GM19043 (cell line): ENCODE measurements at regions not wholly inside any gene's neighbourhood (a gene's known extent, or its start where the extent isn't known, plus 50 kb on each side); places are given as distances from the start of the nearest gene placed in this dataset.

Experiments used
- ATAC-seq: cut with Tn5 transposase; IDR thresholded peaks from one replicate; pipeline ENCODE4 v1.9.1; 2021; ENCODE audit warnings: low read depth; ENCODE audit not compliant: unreplicated experiment

GRCh38 chr6:92195796-92196195, 1223.6 kb downstream of the EPHA7 start:
- no peak for ATAC-seq

GRCh38 chr6:92188016-92188415, 1231.3 kb downstream of the EPHA7 start:
- no peak for ATAC-seq

GRCh38 chr6:92184933-92185332, 1234.4 kb downstream of the EPHA7 start:
- ATAC-seq = no peak

- ATAC-seq = no peak
Observed at GRCh38 chr6:92181347-92181746, 1238.0 kb downstream of the EPHA7 start.

- ATAC-seq = no peak
Observed at GRCh38 chr6:92180090-92180489, 1239.3 kb downstream of the EPHA7 start.

GRCh38 chr6:92176666-92177065, 1242.7 kb downstream of the EPHA7 start:
- ATAC-seq = no peak

- ATAC-seq = no peak
Observed at GRCh38 chr6:92174398-92175073, 1244.8 kb downstream of the EPHA7 start.

- ATAC-seq = no peak
Observed at GRCh38 chr6:92169506-92169905, 1249.9 kb downstream of the EPHA7 start.

- no peak for ATAC-seq
Observed at GRCh38 chr6:92166666-92167065, 1252.7 kb downstream of the EPHA7 start.

- no peak for ATAC-seq
Observed at GRCh38 chr6:92161953-92162352, 1257.4 kb downstream of the EPHA7 start.

- no peak for ATAC-seq
Observed at GRCh38 chr6:92160226-92160625, 1259.1 kb downstream of the EPHA7 start.

GRCh38 chr6:92159046-92159445, 1260.3 kb downstream of the EPHA7 start:
- ATAC-seq = no peak

- ATAC-seq = no peak
Observed at GRCh38 chr6:92150553-92150952, 1268.8 kb downstream of the EPHA7 start.

GRCh38 chr6:92147246-92147645, 1272.1 kb downstream of the EPHA7 start:
- ATAC-seq = no peak

GRCh38 chr6:92139601-92140000, 1279.8 kb downstream of the EPHA7 start:
- ATAC-seq = no peak

- no peak for ATAC-seq
Observed at GRCh38 chr6:92132957-92133356, 1286.4 kb downstream of the EPHA7 start.

- ATAC-seq = no peak
Observed at GRCh38 chr6:92132457-92132856, 1286.9 kb downstream of the EPHA7 start.

GRCh38 chr6:92130944-92131343, 1288.4 kb downstream of the EPHA7 start:
- ATAC-seq = no peak

GRCh38 chr6:92126983-92127382, 1292.4 kb downstream of the EPHA7 start:
- no peak for ATAC-seq

- ATAC-seq = no peak
Observed at GRCh38 chr6:92126088-92126487, 1293.3 kb downstream of the EPHA7 start.

GRCh38 chr6:92125681-92126080, 1293.7 kb downstream of the EPHA7 start:
- no peak for ATAC-seq

- ATAC-seq = no peak
Observed at GRCh38 chr6:92124200-92124651, 1295.1 kb downstream of the EPHA7 start.

- ATAC-seq = no peak
Observed at GRCh38 chr6:92122746-92123145, 1296.6 kb downstream of the EPHA7 start.
